Neuron (in vitro differentiated cells): ENCODE measurements at regions not wholly inside any gene's neighbourhood (a gene's known extent, or its start where the extent isn't known, plus 50 kb on each side); places are given as distances from the start of the nearest gene placed in this dataset.

Source experiments
- H2AFZ ChIP-seq: one replicate; pipeline ENCODE4 v1.6.1; 2013; ENCODE audit warnings: low read depth, mild to moderate bottlenecking, inconsistent platforms, low read length, moderate library complexity
- H3K27me3 ChIP-seq: one replicate; pipeline ENCODE4 v1.6.1; 2013; ENCODE audit warnings: low read length; ENCODE audit not compliant: insufficient read depth
- H3K36me3 ChIP-seq: one replicate; pipeline ENCODE4 v1.6.1; 2013; ENCODE audit warnings: low read length; ENCODE audit not compliant: insufficient read depth
- H3K4me1 ChIP-seq: one replicate; pipeline ENCODE4 v1.6.1; 2013; ENCODE audit warnings: low read length; ENCODE audit not compliant: insufficient read depth
- H3K4me3 ChIP-seq: 2 replicates; pipeline ENCODE4 v1.5.1; 2013; ENCODE audit warnings: mild to moderate bottlenecking, low read length, moderate library complexity
- H3K9me3 ChIP-seq: one replicate; pipeline ENCODE4 v1.6.1; 2013; ENCODE audit warnings: low read length

DNA sequence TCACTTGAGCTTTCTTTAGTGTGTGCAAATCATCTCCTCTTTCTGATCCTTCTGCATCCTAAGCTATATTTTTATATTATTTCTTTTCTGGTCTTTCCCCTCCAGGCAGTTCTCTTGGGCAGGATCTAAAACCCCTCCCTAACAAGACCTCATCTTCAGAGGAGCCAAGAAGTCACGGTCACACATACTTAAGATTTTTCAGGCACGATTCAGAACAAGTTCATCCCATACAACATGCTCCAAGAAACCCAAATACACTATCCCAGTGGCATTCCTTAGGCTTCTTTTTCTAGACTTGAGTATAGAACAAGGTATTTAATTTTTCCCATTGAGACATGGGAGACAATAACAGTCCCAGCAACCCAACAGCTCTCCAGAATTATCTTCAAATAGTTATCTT lies 1251.5 kb downstream of the DNAJB9 start:
- Histone ChIP-seq H3K4me1 (no peaks in the 10 kb centered on the region), H3K27me3 (no peaks in the 10 kb centered on the region), H3K9me3 (no peaks in the 10 kb centered on the region), H2AFZ (no peak overlapping the region), H3K4me3 (no peak overlapping the region), H3K36me3 (no peaks in the 10 kb centered on the region)

DNA sequence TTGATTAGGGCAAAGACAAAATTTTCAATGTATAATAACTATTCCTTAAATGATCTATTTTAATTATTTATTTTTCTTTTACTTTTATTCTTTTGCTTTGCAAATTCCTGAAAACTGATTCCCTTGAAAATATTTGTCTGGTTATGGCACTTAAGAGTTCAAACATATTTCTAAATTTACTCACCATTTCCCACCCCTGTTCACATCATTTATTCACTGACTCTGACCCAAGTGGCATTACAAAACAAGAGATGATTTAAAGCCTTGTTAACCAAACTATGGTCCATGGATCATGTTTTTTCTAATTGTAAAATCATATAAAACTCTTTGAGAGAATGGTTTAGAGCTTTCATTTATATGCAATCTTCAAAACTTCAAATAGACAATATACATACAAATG lies 1256.1 kb upstream of the LRRN3 start:
- Histone ChIP-seq H3K27me3 (no peaks in the 10 kb centered on the region), H3K36me3 (no peaks in the 10 kb centered on the region), H3K4me1 (no peaks in the 10 kb centered on the region), H3K4me3 (no peak overlapping the region), H3K9me3 (no peaks in the 10 kb centered on the region), H2AFZ (no peak overlapping the region)

GRCh38 chr7:109835577-109835976 lies 1255.3 kb upstream of the LRRN3 start:
- Histone ChIP-seq H3K4me1 (no peaks in the 10 kb centered on the region), H3K9me3 (no peaks in the 10 kb centered on the region), H3K27me3 (no peaks in the 10 kb centered on the region), H3K36me3 (no peaks in the 10 kb centered on the region), H3K4me3 (no peak overlapping the region), H2AFZ (no peak overlapping the region)

DNA sequence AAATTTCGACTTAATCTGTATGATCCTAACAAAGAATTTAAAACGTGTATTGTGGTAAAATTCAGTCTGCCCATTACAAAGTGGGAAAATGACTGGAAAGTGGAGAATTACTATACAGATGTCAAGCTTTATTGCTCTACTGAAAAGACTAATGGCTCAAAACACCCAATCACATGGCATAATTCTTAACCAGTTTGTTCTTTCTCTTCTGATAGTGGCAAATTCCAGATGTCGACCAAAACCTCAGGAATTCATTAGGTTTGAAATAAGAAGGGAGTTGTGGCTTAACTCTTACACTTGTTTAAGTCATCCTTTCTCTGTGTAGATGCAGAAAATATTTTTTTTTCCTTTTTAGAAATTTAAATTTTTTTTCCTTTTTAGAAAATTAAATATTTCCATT lies 1254.9 kb upstream of the LRRN3 start:
- Histone ChIP-seq H3K9me3 (no peaks in the 10 kb centered on the region), H2AFZ (no peak overlapping the region), H3K27me3 (no peaks in the 10 kb centered on the region), H3K36me3 (no peaks in the 10 kb centered on the region), H3K4me3 (no peak overlapping the region), H3K4me1 (no peaks in the 10 kb centered on the region)

- Histone ChIP-seq H3K9me3 (no peaks in the 10 kb centered on the region), H3K4me1 (peaks cover 4% of the 10 kb centered on the region), H2AFZ (no peak overlapping the region), H3K4me3 (no peak overlapping the region), H3K36me3 (no peaks in the 10 kb centered on the region), H3K27me3 (no peaks in the 10 kb centered on the region)
Measured at GRCh38 chr7:109842386-109842785, 1248.5 kb upstream of the LRRN3 start.

DNA sequence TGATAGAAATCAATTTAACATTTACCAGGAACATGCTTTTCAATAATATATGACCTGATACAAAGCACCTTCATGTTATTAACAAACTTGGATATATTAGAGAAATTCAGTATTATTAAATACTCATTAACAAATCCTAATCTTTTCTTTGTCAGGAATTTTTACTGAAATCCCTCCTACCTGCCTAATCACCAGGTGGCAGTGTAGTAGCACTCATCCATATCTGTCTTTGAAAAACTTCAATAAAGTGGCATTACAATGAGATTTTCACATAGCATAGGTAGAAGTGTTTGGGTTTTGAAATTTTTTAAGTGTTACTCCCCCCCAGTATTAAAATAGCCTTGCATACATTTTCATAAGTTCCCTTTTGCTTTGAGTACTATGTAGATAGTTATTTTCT lies 1246.6 kb upstream of the LRRN3 start:
- no peak overlapping the region for H3K4me3 ChIP-seq
- no peaks in the 10 kb centered on the region for H3K36me3 ChIP-seq
- H3K9me3 ChIP-seq = no peaks in the 10 kb centered on the region
- H3K4me1 ChIP-seq = peaks cover 4% of the 10 kb centered on the region
- H3K27me3 ChIP-seq = no peaks in the 10 kb centered on the region
- H2AFZ ChIP-seq = no peak overlapping the region

GRCh38 chr7:109864230-109864629 lies 1226.7 kb upstream of the LRRN3 start:
- no peak overlapping the region for H3K4me3 ChIP-seq
- no peaks in the 10 kb centered on the region for H3K27me3 ChIP-seq
- H3K9me3 ChIP-seq = no peaks in the 10 kb centered on the region
- H3K4me1 ChIP-seq = peaks cover 9% of the 10 kb centered on the region
- H3K36me3 ChIP-seq = no peaks in the 10 kb centered on the region
- H2AFZ ChIP-seq = no peak overlapping the region

- Histone ChIP-seq H3K4me3 (no peak overlapping the region), H3K36me3 (no peaks in the 10 kb centered on the region)
Measured at GRCh38 chr7:109868215-109868860, 1222.6 kb upstream of the LRRN3 start.

DNA sequence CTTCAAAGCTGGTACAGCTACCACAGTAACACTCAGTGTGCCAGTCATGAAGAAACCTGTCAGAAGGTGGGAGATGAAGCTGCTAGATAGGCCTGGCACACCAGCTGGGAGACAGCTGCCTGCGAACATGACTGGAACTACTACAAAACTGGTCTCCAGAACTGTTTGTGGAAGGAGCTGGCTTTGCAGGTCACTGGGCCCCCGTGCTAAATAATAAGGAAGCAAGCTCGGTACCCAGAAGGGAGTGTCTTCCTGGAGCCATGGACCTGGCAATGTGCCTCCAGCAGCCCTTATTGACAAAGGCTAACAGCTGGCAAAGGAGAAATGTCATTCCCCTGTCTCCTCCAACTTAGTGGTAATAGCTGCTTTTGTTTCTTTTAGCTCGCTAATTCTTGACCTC lies 1217.6 kb upstream of the LRRN3 start:
- Histone ChIP-seq H2AFZ (no peak overlapping the region), H3K27me3 (no peaks in the 10 kb centered on the region), H3K36me3 (no peaks in the 10 kb centered on the region), H3K4me1 (no peaks in the 10 kb centered on the region), H3K9me3 (no peaks in the 10 kb centered on the region), H3K4me3 (no peak overlapping the region)

More at GRCh38 chr7:109868215-109868860, 1222.6 kb upstream of the LRRN3 start:
- Histone ChIP-seq H3K9me3 (no peaks in the 10 kb centered on the region), H3K4me1 (peaks cover 9% of the 10 kb centered on the region), H2AFZ (no peak overlapping the region), H3K27me3 (no peaks in the 10 kb centered on the region)

- Histone ChIP-seq H2AFZ (no peak overlapping the region), H3K9me3 (no peaks in the 10 kb centered on the region), H3K4me3 (no peak overlapping the region), H3K27me3 (no peaks in the 10 kb centered on the region), H3K36me3 (no peaks in the 10 kb centered on the region), H3K4me1 (no peaks in the 10 kb centered on the region)
Measured at GRCh38 chr7:109879287-109879828, 1211.6 kb upstream of the LRRN3 start.

DNA sequence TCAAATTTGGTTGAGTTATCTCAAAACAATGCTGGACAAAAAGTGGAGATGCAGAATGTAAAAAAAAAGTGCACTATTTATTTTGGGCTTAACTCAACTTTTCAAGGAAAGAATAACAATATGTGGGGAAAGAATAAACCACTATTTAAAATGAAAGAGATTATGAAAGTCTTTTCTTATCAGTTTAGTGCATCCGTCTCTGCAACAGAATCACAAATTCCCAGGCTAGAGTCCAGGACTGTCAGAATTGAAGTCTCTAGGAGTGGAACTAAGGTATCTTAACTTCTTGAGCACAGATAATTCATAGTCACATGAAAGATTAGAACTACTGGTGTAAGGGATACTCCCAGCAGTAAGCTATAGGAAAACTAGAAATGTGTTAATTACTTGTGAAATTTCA lies 1200.3 kb upstream of the LRRN3 start:
- Histone ChIP-seq H3K4me3 (no peak overlapping the region), H3K27me3 (no peaks in the 10 kb centered on the region), H3K36me3 (no peaks in the 10 kb centered on the region), H3K9me3 (no peaks in the 10 kb centered on the region), H3K4me1 (no peaks in the 10 kb centered on the region), H2AFZ (no peak overlapping the region)

DNA sequence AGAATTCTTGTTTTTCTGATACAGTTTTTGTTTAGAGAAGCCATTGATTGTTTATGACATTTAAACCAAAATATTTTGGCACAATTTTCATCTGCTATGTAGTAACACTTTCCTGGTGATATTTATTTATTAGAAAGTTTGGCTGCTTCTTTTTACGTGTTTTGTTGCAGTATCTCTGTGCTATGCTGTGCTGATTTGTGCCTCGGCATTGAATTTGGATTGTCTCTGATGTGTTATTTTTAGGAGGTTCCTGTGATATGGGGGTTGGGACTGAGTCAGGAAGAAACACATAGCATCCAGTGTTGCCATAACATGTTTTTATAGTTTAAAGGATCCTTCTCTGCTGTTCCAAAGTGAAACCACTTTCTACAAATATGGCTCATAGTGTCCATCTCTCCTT lies 1197.7 kb upstream of the LRRN3 start:
- Histone ChIP-seq H2AFZ (no peak overlapping the region), H3K27me3 (no peaks in the 10 kb centered on the region), H3K4me3 (no peak overlapping the region), H3K4me1 (no peaks in the 10 kb centered on the region), H3K36me3 (no peaks in the 10 kb centered on the region), H3K9me3 (no peaks in the 10 kb centered on the region)

- H3K9me3 ChIP-seq = no peaks in the 10 kb centered on the region
- no peaks in the 10 kb centered on the region for H3K36me3 ChIP-seq
- H3K4me3 ChIP-seq = no peak overlapping the region
- no peak overlapping the region for H2AFZ ChIP-seq
- H3K4me1 ChIP-seq = no peaks in the 10 kb centered on the region
- no peaks in the 10 kb centered on the region for H3K27me3 ChIP-seq
Measured at GRCh38 chr7:109895536-109895935, 1195.4 kb upstream of the LRRN3 start.

DNA sequence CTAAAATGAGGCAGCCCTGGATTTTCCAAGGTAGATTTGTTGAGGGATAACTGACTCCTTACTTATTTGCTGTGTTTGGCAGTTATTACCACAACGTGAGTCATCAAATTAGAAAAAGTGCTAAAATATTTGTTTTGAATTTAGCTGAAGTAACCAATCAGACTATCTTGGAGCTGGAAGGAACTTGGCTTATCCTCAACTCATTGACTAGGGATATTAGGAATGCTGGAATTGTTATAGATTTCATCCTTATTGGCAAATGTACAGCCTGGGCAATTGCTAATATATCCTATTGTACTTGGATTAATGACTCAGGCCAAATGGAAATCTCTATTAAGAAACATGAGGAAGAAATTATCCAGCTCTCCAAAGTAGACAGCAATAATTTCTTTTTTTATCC lies 1189.0 kb upstream of the LRRN3 start:
- Histone ChIP-seq H3K4me1 (no peaks in the 10 kb centered on the region), H3K9me3 (no peaks in the 10 kb centered on the region), H3K36me3 (no peaks in the 10 kb centered on the region), H3K4me3 (no peak overlapping the region), H2AFZ (no peak overlapping the region), H3K27me3 (no peaks in the 10 kb centered on the region)
